VCaP (cell line): ENCODE measurements at regions not wholly inside any gene's neighbourhood (a gene's known extent, or its start where the extent isn't known, plus 50 kb on each side); places are given as distances from the start of the nearest gene placed in this dataset.
"Not testable (repeated sequence)": the region's sequence is repeated elsewhere in the genome, so short reads cannot be mapped to it uniquely, and the experiment has no call there.

Source experiments
- H3K27ac ChIP-seq: fragments of 450-650 bp; 2 replicates; pipeline ENCODE4 v1.5.1; 2017
- TF ChIP-seq, protein P1 (sequence below): fragments of 450-650 bp; conservative IDR thresholded peaks from 2 replicates; pipeline ENCODE4 v1.5.1; 2017; ENCODE audit warnings: mild to moderate bottlenecking, moderate library complexity

DNA sequence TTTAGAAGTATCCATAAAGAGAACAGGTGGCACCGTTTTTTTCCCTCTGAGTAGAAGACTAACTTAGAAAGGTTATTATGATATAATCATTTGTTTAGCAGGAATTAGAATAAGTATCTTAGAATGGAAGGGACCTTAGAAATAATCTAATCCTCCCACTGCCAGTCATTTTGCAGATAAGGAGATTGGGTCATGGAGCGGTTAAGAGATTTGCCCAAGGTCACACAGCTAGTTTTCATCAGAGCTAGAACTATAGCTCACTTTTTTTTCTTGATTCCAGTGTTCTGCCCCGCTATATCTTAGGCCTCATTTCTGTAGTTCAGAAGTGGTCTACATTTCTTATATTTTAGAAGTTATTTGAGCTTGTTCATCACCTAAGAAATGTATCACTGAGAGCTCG lies 139.6 kb downstream of the PRL start:
- no peak overlapping the region for H3K27ac ChIP-seq
- TF ChIP-seq, protein P1, sequence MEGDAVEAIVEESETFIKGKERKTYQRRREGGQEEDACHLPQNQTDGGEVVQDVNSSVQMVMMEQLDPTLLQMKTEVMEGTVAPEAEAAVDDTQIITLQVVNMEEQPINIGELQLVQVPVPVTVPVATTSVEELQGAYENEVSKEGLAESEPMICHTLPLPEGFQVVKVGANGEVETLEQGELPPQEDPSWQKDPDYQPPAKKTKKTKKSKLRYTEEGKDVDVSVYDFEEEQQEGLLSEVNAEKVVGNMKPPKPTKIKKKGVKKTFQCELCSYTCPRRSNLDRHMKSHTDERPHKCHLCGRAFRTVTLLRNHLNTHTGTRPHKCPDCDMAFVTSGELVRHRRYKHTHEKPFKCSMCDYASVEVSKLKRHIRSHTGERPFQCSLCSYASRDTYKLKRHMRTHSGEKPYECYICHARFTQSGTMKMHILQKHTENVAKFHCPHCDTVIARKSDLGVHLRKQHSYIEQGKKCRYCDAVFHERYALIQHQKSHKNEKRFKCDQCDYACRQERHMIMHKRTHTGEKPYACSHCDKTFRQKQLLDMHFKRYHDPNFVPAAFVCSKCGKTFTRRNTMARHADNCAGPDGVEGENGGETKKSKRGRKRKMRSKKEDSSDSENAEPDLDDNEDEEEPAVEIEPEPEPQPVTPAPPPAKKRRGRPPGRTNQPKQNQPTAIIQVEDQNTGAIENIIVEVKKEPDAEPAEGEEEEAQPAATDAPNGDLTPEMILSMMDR, result no peak

DNA sequence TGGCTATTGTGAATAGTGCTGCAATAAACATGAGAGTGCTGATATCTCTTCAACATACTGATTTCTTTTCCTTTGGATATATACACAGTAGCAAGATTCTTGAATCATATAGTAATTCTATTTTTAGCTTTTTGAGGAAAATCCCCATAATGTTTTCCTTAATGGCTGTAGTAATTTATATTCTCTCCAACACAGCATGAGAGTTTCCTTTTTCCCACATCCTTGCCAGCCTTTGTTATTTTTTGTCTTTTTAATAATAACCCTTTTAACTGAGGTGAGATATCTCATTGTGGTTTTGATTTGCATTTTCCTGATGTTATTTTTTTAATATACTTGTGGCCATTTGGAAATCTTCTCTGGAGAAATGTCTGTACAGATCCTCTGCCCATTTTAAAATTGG lies 132.6 kb downstream of the PRL start:
- TF ChIP-seq, protein P1, result no peak
- no peak overlapping the region for H3K27ac ChIP-seq

- not testable (repeated sequence) for H3K27ac ChIP-seq
These were observed 125.8 kb downstream of the PRL start for GRCh38 chr6:22171006-22171405.

- H3K27ac ChIP-seq, result not testable (repeated sequence)
These were observed 125.0 kb downstream of the PRL start for GRCh38 chr6:22171885-22172284.

DNA sequence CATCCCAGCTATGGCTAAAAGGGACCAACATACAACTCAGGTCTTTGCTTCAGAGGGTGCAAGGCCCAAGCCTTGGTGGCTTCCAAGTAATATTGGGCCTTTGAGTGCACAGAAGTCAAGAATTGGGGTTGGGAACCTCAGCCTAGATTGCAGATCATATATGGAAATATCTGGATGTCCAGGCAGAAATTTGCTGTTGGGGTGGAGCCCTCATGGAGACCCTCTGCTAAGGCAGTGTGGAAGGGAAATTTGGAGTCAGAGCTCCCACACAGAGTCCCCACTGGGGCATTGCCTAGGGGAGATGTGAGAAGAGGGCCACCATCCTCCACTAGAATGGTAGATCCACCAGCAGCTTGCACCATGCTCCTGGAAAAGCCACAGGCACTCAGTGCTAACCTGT lies 123.5 kb downstream of the PRL start:
- H3K27ac ChIP-seq, result no peak overlapping the region
- TF ChIP-seq, protein P1, result no peak

- not testable (repeated sequence) for H3K27ac ChIP-seq
These were observed 116.6 kb downstream of the PRL start for GRCh38 chr6:22180250-22180649.

DNA sequence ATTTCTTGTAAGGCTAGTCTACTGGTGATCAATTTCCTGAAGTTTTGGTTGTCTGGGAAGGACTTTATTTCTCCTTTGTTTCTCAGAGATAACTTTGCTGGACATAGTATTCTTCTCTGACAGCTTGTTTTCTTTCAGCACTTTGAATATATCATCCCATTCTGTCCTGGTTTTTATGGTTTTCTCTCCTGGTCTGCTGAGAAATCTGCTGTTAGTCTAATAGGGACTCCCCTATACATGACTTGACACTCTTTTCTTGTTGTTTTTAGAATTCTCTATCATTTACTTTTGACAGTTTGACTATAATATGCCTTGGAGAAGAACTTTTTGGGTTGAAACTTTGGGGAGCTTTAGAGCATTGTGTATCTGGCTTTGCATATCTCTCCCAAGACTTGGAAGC lies 112.5 kb downstream of the PRL start:
- TF ChIP-seq, protein P1, result no peak
- H3K27ac ChIP-seq, result no peak overlapping the region

- TF ChIP-seq, protein P1, result no peak
- H3K27ac ChIP-seq, result no peak overlapping the region
These were observed 106.9 kb downstream of the PRL start for GRCh38 chr6:22189946-22190345.

- no peak overlapping the region for H3K27ac ChIP-seq
- TF ChIP-seq, protein P1, result no peak
These were observed 102.5 kb downstream of the PRL start for GRCh38 chr6:22194188-22194921.
